ENCODE measurements at regions not wholly inside any gene's neighbourhood (a gene's known extent, or its start where the extent isn't known, plus 50 kb on each side); places are given as distances from the start of the nearest gene placed in this dataset.

- POLR2A ChIA-PET = interaction anchor here (0.6 kb wide), 1 partner anchor 238 kb away, joined by 3 read pairs; no protein-coding TSS in a partner anchor
- DNase-seq (ENCODE audit: low read depth, low spot score) = no peak
- Histone ChIP-seq H3K4me1 (ENCODE audit: control insufficient read depth, extremely low read depth, insufficient read depth, low read length) (no peaks in the 10 kb centered on the region), H3K27ac (ENCODE audit: insufficient read depth, low read depth, low read length) (no peak overlapping the region), H4K20me1 (replicated peaks; ENCODE audit: control insufficient read depth, extremely low read depth, insufficient read depth, low read length) (no peaks in the 10 kb centered on the region), H3K4me2 (ENCODE audit: insufficient read depth, low read length) (no peak overlapping the region), H3K79me2 (ENCODE audit: control insufficient read depth, insufficient read depth, low read length) (no peaks in the 10 kb centered on the region), H3K9ac (replicated peaks; ENCODE audit: extremely low read depth, insufficient read depth, low read length) (no peak overlapping the region), H2AFZ (ENCODE audit: low read depth, low read length) (no peak overlapping the region), H3K27me3 (ENCODE audit: control insufficient read depth in 2 of 2, insufficient read depth in 2 of 2, low read length in 2 of 2) (peaks cover 0 to 3% of the 10 kb centered on the region in 2 experiments), H3K36me3 (ENCODE audit: control insufficient read depth in 2 of 2, extremely low read depth in 1 of 2, insufficient read depth in 2 of 2, low read length in 2 of 2) (no peaks in the 10 kb centered on the region), H3K9me1 (replicated peaks; ENCODE audit: control insufficient read depth, extremely low read depth, insufficient read depth, low read length) (no peaks in the 10 kb centered on the region), H3K9me3 (replicated peaks; ENCODE audit: control insufficient read depth, insufficient read depth, low read length) (no peaks in the 10 kb centered on the region), H3K4me3 (replicated peaks in 1 of 3; ENCODE audit: insufficient read depth in 1 of 3, low read depth in 1 of 3, low read length in 3 of 3) (no peak overlapping the region)
- CTCF ChIA-PET = interaction anchor here (1.4 kb wide), 1 partner anchor 413 kb away, joined by 3 read pairs; no protein-coding TSS in a partner anchor
- intact Hi-C loops (cut with micrococcal nuclease) = no loop called here
- no peak for TF ChIP-seq GATA2 (IDR thresholded peaks at IDR 0.05; ENCODE audit: insufficient read depth, insufficient read length, low read depth, low read length)
- no peak for TF ChIP-seq MAX (IDR thresholded peaks at IDR 0.05; ENCODE audit: insufficient read depth, insufficient read length)
- no peak for TF ChIP-seq MYC (IDR thresholded peaks at IDR 0.05; ENCODE audit: low read depth, low read length)
- TF ChIP-seq POLR2A (IDR thresholded peaks at IDR 0.05; ENCODE audit: low read depth, low read length) = no peak
- TF ChIP-seq, protein P1, sequence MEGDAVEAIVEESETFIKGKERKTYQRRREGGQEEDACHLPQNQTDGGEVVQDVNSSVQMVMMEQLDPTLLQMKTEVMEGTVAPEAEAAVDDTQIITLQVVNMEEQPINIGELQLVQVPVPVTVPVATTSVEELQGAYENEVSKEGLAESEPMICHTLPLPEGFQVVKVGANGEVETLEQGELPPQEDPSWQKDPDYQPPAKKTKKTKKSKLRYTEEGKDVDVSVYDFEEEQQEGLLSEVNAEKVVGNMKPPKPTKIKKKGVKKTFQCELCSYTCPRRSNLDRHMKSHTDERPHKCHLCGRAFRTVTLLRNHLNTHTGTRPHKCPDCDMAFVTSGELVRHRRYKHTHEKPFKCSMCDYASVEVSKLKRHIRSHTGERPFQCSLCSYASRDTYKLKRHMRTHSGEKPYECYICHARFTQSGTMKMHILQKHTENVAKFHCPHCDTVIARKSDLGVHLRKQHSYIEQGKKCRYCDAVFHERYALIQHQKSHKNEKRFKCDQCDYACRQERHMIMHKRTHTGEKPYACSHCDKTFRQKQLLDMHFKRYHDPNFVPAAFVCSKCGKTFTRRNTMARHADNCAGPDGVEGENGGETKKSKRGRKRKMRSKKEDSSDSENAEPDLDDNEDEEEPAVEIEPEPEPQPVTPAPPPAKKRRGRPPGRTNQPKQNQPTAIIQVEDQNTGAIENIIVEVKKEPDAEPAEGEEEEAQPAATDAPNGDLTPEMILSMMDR (IDR thresholded peaks at IDR 0.05; ENCODE audit: extremely low read depth in 1 of 2, insufficient read depth in 1 of 2, low read depth in 1 of 2, low read length in 2 of 2) = no peak
- TF ChIP-seq POLR2AphosphoS5 (IDR thresholded peaks at IDR 0.05; ENCODE audit: insufficient read depth, low read depth, low read length) = no peak
- no peak for TF ChIP-seq EZH2 (IDR thresholded peaks at IDR 0.05; ENCODE audit: borderline replicate concordance, low read depth, low read length, severe bottlenecking)
- TF ChIP-seq FOS (IDR thresholded peaks at IDR 0.05; ENCODE audit: borderline replicate concordance, insufficient read depth, low read length) = no peak
- no peak for TF ChIP-seq JUN (IDR thresholded peaks at IDR 0.05; ENCODE audit: borderline replicate concordance, insufficient read depth, insufficient read length, low read depth)
- no peak for FAIRE-seq
- no TSS peak for BruUV-seq (replicated peaks)
- dilution Hi-C loops (cut with MboI; ENCODE audit: extremely low pct_ligation_motif_present, low sequenced_read_pairs) = no loop called here
Measured at GRCh38 chr14:58914279-58914855, 274.1 kb upstream of the DAAM1 start.
